Vagina (tissue), 2 donors: ENCODE measurements at regions not wholly inside any gene's neighbourhood (a gene's known extent, or its start where the extent isn't known, plus 50 kb on each side); places are given as distances from the start of the nearest gene placed in this dataset.

ENCODE experiments used
- POLR2A ChIP-seq, 2 donors: fragments of 450-650 bp; IDR thresholded peaks; one replicate each; pipeline ENCODE4 v1.6.1; 2017; ENCODE audit warnings: antibody characterized with exemption in 2 of 2, mild to moderate bottlenecking in 2 of 2, moderate library complexity in 2 of 2
- POLR2AphosphoS5 ChIP-seq, 2 donors: sonication (generic); formaldehyde crosslinking; IDR thresholded peaks; one replicate each; pipeline ENCODE4 v1.9.0; 2017; ENCODE audit warnings: antibody characterized with exemption in 2 of 2, mild to moderate bottlenecking in 2 of 2, low read depth in 1 of 2; ENCODE audit not compliant: insufficient read depth in 1 of 2

DNA sequence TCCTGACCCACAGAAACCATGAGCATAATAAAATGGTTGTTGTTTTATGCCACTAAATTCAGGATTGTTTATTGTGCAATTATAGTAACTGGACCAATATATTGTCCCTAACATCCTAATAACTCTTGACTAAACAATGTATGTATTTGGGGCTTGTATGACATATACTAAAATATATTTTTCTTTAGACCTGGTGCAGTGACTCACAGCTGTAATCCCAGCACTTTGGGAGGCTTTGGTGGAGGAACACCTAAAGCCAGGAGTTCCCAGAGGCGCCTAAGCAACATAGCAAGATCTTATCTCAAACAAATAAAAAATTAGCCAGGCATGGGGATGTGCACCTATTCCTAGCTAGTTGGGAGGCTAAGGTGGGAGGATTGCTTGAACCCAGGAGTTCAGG lies 180.4 kb downstream of the SUCNR1 start:
- TF ChIP-seq POLR2AphosphoS5 (IDR thresholded peaks at IDR 0.05; ENCODE audit: insufficient read depth in 1 of 2, low read depth in 1 of 2), result no peak
- TF ChIP-seq POLR2A (IDR thresholded peaks at IDR 0.05), result no peak
